Vagina (tissue), 2 donors: ENCODE measurements at regions not wholly inside any gene's neighbourhood (a gene's known extent, or its start where the extent isn't known, plus 50 kb on each side); places are given as distances from the start of the nearest gene placed in this dataset.

ENCODE experiments used
- DNase-seq, 2 donors: peaks; one replicate each; pipeline ENCODE4 v3.0.0-alpha.2; 2017; ENCODE audit errors: extremely low spot score in 2 of 2
- H3K27ac ChIP-seq: fragments of 200-600 bp; sonication (generic); one replicate; pipeline ENCODE4 v1.5.1; 2019
- H3K27me3 ChIP-seq: fragments of 200-600 bp; sonication (generic); one replicate; pipeline ENCODE4 v1.5.1; 2019
- H3K36me3 ChIP-seq, 2 donors: fragments of 200-600 bp; sonication (generic); one replicate each; pipeline ENCODE4 v1.5.1; 2017 to 2019
- H3K4me1 ChIP-seq: fragments of 200-600 bp; sonication (generic); one replicate; pipeline ENCODE4 v1.5.1; 2019
- H3K4me3 ChIP-seq, 2 donors: fragments of 200-600 bp; sonication (generic); 1 replicate in 1 of 2; 2 replicates in 1 of 2; pipeline ENCODE4 v1.5.1; 2016 to 2019
- H3K9me3 ChIP-seq: fragments of 200-600 bp; sonication (generic); one replicate; pipeline ENCODE4 v1.5.1; 2019
- CTCF ChIP-seq, 3 experiments: fragments of 450-650 bp in 2 of 3; fragments of 200-600 bp in 1 of 3; sonication (generic) in 1 of 3; IDR thresholded peaks; one replicate each; pipeline ENCODE4 v1.5.1; 2017 to 2019; ENCODE audit warnings: antibody characterized with exemption in 3 of 3, mild to moderate bottlenecking in 2 of 3, moderate library complexity in 2 of 3
- POLR2A ChIP-seq, 2 donors: fragments of 450-650 bp; IDR thresholded peaks; one replicate each; pipeline ENCODE4 v1.6.1; 2017; ENCODE audit warnings: antibody characterized with exemption in 2 of 2, mild to moderate bottlenecking in 2 of 2, moderate library complexity in 2 of 2
- POLR2AphosphoS5 ChIP-seq, 2 donors: sonication (generic); formaldehyde crosslinking; IDR thresholded peaks; one replicate each; pipeline ENCODE4 v1.9.0; 2017; ENCODE audit warnings: antibody characterized with exemption in 2 of 2, mild to moderate bottlenecking in 2 of 2, low read depth in 1 of 2; ENCODE audit not compliant: insufficient read depth in 1 of 2
- intact Hi-C: fragments of 100-400 bp; cut with DNase I; formaldehyde crosslinking; loops from one replicate; pipeline ENCODE4 v1.15.1; 2023

- no peak for DNase-seq
- Histone ChIP-seq H3K9me3 (no peaks in the 10 kb centered on the region), H3K36me3 (no peaks in the 10 kb centered on the region), H3K27me3 (no peaks in the 10 kb centered on the region), H3K27ac (no peak overlapping the region), H3K4me1 (no peaks in the 10 kb centered on the region), H3K4me3 (no peak overlapping the region)
- intact Hi-C loops, result no loop called here
- TF ChIP-seq POLR2A (IDR thresholded peaks at IDR 0.05), result no peak
- TF ChIP-seq POLR2AphosphoS5 (IDR thresholded peaks at IDR 0.05; ENCODE audit: insufficient read depth in 1 of 2, low read depth in 1 of 2), result no peak
- no peak for TF ChIP-seq CTCF (IDR thresholded peaks at IDR 0.05)
Measured at GRCh38 chr1:34331020-34331926, 154.6 kb downstream of the C1orf94 start.

GRCh38 chr1:34332996-34333395 lies 156.3 kb downstream of the C1orf94 start:
- no peaks in the 10 kb centered on the region for H3K4me1 ChIP-seq
- TF ChIP-seq CTCF (IDR thresholded peaks at IDR 0.05), result no peak
- TF ChIP-seq POLR2AphosphoS5 (IDR thresholded peaks at IDR 0.05; ENCODE audit: insufficient read depth in 1 of 2, low read depth in 1 of 2), result no peak
- intact Hi-C loops, result no loop called here
- H3K27ac ChIP-seq, result no peak overlapping the region
- DNase-seq, result no peak
- H3K27me3 ChIP-seq, result no peaks in the 10 kb centered on the region
- no peaks in the 10 kb centered on the region for H3K36me3 ChIP-seq
- H3K9me3 ChIP-seq, result no peaks in the 10 kb centered on the region
- H3K4me3 ChIP-seq, result no peak overlapping the region

DNA sequence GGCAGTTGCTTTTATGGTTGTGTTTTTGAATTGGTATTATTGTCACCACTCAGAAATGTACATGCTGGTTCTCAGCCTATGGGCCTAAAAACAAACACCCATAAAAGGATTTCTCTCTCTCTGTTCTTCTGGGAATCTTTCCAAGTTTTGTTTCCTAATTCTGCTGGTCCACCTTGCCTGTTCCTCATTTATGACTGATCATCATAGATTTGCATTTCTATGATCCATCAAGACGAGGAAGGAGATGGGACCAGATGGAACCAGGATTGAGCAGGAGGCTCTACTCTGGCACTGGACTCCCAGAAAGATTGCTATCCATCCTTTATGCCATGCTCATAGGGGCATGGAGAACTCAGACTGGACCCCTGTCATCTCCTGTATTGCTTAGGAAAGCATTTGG lies 162.2 kb downstream of the C1orf94 start:
- H3K27ac ChIP-seq, result no peak overlapping the region
- H3K4me1 ChIP-seq, result no peaks in the 10 kb centered on the region

DNA sequence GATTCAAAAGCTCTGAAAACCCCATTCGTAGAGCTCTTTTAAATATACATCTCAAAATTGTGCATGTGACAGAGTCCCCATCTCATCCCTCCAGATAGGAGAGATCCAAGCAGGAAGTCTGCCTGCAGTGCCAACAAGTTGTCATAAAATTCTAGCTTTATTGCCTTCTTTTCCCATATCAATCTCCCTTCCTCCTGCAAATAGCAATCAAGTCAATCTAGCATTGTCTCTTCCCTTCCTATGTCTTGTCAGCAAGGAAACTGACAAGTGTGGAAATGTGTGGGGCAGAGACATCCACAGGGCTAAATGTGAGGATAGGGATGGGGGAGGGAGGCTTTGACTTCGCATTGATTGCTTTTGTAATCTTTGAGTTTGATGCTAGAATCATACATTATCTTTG lies 165.2 kb downstream of the C1orf94 start:
- H3K4me1 ChIP-seq, result no peaks in the 10 kb centered on the region
- no peak overlapping the region for H3K4me3 ChIP-seq
- intact Hi-C loops, result no loop called here
- TF ChIP-seq POLR2AphosphoS5 (IDR thresholded peaks at IDR 0.05; ENCODE audit: insufficient read depth in 1 of 2, low read depth in 1 of 2) (no peak), CTCF (IDR thresholded peaks at IDR 0.05) (no peak), POLR2A (IDR thresholded peaks at IDR 0.05) (no peak)
- no peaks in the 10 kb centered on the region for H3K9me3 ChIP-seq
- DNase-seq, result no peak
- no peaks in the 10 kb centered on the region for H3K36me3 ChIP-seq
- H3K27ac ChIP-seq, result no peak overlapping the region
- no peaks in the 10 kb centered on the region for H3K27me3 ChIP-seq

More for the DNA sequence above, 162.2 kb downstream of the C1orf94 start:
- Histone ChIP-seq H3K27me3 (no peaks in the 10 kb centered on the region), H3K4me3 (no peak overlapping the region), H3K36me3 (no peaks in the 10 kb centered on the region), H3K9me3 (no peaks in the 10 kb centered on the region)
- intact Hi-C loops, result no loop called here
- no peak for DNase-seq
- TF ChIP-seq POLR2A (IDR thresholded peaks at IDR 0.05) (no peak), CTCF (IDR thresholded peaks at IDR 0.05) (no peak), POLR2AphosphoS5 (IDR thresholded peaks at IDR 0.05; ENCODE audit: insufficient read depth in 1 of 2, low read depth in 1 of 2) (no peak)

GRCh38 chr1:34342334-34342733 lies 165.6 kb downstream of the C1orf94 start:
- H3K27me3 ChIP-seq, result no peaks in the 10 kb centered on the region
- no peak overlapping the region for H3K4me3 ChIP-seq
- TF ChIP-seq CTCF (IDR thresholded peaks at IDR 0.05), result no peak
- TF ChIP-seq POLR2A (IDR thresholded peaks at IDR 0.05), result no peak
- no peak for TF ChIP-seq POLR2AphosphoS5 (IDR thresholded peaks at IDR 0.05; ENCODE audit: insufficient read depth in 1 of 2, low read depth in 1 of 2)
- H3K9me3 ChIP-seq, result no peaks in the 10 kb centered on the region
- intact Hi-C loops, result no loop called here
- DNase-seq, result no peak
- H3K36me3 ChIP-seq, result no peaks in the 10 kb centered on the region
- H3K4me1 ChIP-seq, result no peaks in the 10 kb centered on the region
- no peak overlapping the region for H3K27ac ChIP-seq
